T-helper 1 cell treated with Interleukin-12 subunit alpha and Interleukin-12 subunit beta and Interleukin-4 antibody, amounts not matched to agents 30 μg/mL and 1 μg/mL, for 36 hours (primary cell): ENCODE measurements at regions not wholly inside any gene's neighbourhood (a gene's known extent, or its start where the extent isn't known, plus 50 kb on each side); places are given as distances from the start of the nearest gene placed in this dataset.

Source experiments
- H3K27ac Mint-ChIP-seq: one replicate; pipeline ENCODE4 v1.8.0; 2021; ENCODE audit warnings: mild to moderate bottlenecking, mixed read lengths
- H3K27me3 Mint-ChIP-seq: one replicate; pipeline ENCODE4 v1.8.0; 2021; ENCODE audit warnings: low read depth, mixed read lengths
- H3K36me3 Mint-ChIP-seq: one replicate; pipeline ENCODE4 v1.8.0; 2021; ENCODE audit warnings: low read depth, mixed read lengths
- H3K4me1 Mint-ChIP-seq: one replicate; pipeline ENCODE4 v1.8.0; 2021; ENCODE audit warnings: low read depth, mixed read lengths
- H3K4me3 Mint-ChIP-seq: one replicate; pipeline ENCODE4 v1.8.0; 2021; ENCODE audit warnings: mild to moderate bottlenecking, moderate library complexity, mixed read lengths
- H3K9me3 Mint-ChIP-seq: one replicate; pipeline ENCODE4 v1.8.0; 2021; ENCODE audit warnings: mixed read lengths

DNA sequence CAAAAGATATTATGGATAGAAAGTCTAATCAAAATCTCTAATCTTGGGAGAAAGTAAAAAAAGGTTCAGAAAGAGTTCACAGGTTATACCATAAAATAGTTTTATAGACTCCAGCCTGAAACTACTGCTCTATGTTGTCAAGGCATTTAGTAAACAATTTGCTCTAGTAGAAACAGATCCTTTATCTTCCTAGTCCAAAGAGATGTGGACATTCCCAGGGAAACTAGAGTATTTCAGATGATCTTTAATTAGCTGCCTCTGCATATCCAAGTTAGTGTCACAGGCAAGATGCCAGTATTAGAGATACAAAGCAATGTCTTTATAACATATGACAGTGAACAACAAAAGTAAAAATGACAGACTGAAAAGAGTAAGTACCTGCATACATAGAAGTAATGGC is 708.6 kb downstream of the CCDC85A start:
- no peaks in the 10 kb centered on the region for H3K36me3 Mint-ChIP-seq
- H3K4me1 Mint-ChIP-seq: no peaks in the 10 kb centered on the region

DNA sequence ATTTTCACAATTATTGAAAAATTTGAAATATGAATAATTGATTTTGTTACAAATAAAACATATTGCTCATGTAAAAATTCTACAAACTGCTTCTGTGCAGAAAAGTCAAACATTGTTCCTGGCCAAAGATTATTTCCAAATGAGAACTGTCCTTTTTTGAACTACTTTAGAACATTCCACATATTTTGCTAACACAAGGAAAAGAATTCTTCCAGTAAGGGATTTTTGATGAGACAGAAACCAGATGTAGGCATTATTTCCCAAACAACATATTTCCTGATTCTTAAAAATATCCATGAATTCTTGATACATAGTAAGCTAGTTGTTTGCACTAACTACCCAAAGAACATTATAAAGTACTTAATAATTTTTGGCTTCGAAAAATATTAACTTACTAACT is 715.2 kb downstream of the CCDC85A start:
- H3K36me3 Mint-ChIP-seq: no peaks in the 10 kb centered on the region
- H3K27me3 Mint-ChIP-seq: no peaks in the 10 kb centered on the region
- H3K27ac Mint-ChIP-seq: no peak overlapping the region
- peaks cover 3% of the 10 kb centered on the region for H3K9me3 Mint-ChIP-seq
- H3K4me1 Mint-ChIP-seq: no peaks in the 10 kb centered on the region
- no peak overlapping the region for H3K4me3 Mint-ChIP-seq

More for the DNA sequence above, 708.6 kb downstream of the CCDC85A start:
- no peaks in the 10 kb centered on the region for H3K9me3 Mint-ChIP-seq
- no peaks in the 10 kb centered on the region for H3K27me3 Mint-ChIP-seq
- H3K27ac Mint-ChIP-seq: no peak overlapping the region
- no peak overlapping the region for H3K4me3 Mint-ChIP-seq

DNA sequence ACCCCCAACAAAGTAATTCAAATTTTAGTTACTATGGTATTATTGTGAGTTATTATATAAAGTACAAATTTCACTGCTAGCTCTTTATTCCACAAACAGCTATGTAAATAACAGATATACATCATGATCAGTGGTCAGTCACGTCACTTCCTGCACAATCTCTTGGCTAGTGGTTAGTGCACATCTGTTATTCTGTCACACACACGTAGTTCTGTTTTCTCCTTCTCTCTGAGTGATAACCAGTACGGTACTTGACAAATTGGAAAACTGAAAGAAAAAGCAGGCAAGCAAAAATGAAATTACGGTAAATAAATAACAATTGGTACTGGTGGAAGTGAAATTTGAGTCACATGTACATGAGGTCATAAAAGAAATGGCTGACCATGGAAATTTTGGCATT is 728.7 kb downstream of the CCDC85A start:
- no peaks in the 10 kb centered on the region for H3K27me3 Mint-ChIP-seq
- H3K4me3 Mint-ChIP-seq: no peak overlapping the region
- H3K9me3 Mint-ChIP-seq: peaks cover 27% of the 10 kb centered on the region
- no peak overlapping the region for H3K27ac Mint-ChIP-seq
- no peaks in the 10 kb centered on the region for H3K36me3 Mint-ChIP-seq
- H3K4me1 Mint-ChIP-seq: no peaks in the 10 kb centered on the region

DNA sequence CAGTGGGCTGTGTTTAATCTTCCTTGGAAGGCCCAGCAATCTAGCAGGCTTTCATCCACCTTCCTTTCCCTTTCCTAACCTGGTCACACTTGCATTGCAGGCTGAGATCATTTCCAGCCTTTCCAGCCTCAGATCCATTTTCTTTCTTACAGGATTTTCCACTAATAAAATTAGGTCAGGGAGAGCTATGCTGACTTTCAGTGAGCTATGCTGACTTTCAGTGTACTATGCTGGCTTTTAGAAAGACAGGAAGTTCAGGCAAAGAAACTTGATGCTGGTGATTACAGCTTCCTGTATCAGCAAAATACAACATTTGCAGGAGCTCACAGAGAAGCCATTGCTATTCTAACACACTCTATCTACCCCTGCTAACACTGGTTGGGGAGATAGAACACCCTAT is 735.0 kb downstream of the CCDC85A start:
- H3K4me3 Mint-ChIP-seq: no peak overlapping the region
- no peaks in the 10 kb centered on the region for H3K4me1 Mint-ChIP-seq
- H3K27me3 Mint-ChIP-seq: no peaks in the 10 kb centered on the region
- H3K36me3 Mint-ChIP-seq: no peaks in the 10 kb centered on the region
- no peak overlapping the region for H3K27ac Mint-ChIP-seq
- peaks cover 26% of the 10 kb centered on the region for H3K9me3 Mint-ChIP-seq

DNA sequence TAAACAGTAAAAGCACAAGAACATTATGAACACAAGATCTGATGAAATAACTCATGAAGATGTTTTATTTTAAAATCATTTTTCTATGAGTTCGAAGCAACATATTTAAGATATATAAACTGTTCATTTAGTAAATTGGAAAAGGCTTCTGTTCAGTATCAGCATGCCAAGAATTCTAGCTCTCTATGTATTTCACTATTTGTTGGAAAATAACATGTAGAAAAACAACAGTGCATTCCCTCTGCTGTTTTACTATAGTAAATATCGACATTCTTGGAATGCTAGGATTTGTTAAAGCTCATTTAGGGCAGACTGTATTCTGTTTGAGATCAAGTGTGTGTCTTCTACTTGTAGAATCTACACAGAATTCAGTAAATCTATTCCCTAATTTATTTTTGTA is 750.2 kb downstream of the CCDC85A start:
- H3K4me3 Mint-ChIP-seq: no peak overlapping the region
- no peaks in the 10 kb centered on the region for H3K36me3 Mint-ChIP-seq
- H3K27ac Mint-ChIP-seq: no peak overlapping the region
- peaks cover 3% of the 10 kb centered on the region for H3K9me3 Mint-ChIP-seq
- H3K27me3 Mint-ChIP-seq: no peaks in the 10 kb centered on the region
- H3K4me1 Mint-ChIP-seq: no peaks in the 10 kb centered on the region

DNA sequence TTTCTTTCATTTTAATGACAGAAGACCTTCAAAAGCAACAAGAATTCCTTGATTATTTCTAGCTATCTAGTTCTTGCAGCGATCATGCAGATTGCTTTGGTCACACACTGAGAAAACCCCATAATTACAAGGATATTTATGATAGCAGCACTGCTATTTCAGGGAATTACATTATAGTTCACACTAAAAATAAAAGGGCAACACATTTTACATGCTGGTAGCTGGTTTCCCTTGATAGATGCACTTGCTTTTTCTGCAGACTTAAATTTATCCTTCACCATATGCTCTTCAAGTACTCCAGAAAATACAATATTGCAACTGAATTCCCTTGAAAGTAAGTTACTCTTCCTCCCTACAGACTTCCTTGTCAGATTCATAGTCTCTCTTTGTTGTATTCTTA is 751.1 kb downstream of the CCDC85A start:
- H3K36me3 Mint-ChIP-seq: no peaks in the 10 kb centered on the region
- peaks cover 3% of the 10 kb centered on the region for H3K9me3 Mint-ChIP-seq
- no peak overlapping the region for H3K27ac Mint-ChIP-seq
- no peak overlapping the region for H3K4me3 Mint-ChIP-seq
- no peaks in the 10 kb centered on the region for H3K27me3 Mint-ChIP-seq
- no peaks in the 10 kb centered on the region for H3K4me1 Mint-ChIP-seq

DNA sequence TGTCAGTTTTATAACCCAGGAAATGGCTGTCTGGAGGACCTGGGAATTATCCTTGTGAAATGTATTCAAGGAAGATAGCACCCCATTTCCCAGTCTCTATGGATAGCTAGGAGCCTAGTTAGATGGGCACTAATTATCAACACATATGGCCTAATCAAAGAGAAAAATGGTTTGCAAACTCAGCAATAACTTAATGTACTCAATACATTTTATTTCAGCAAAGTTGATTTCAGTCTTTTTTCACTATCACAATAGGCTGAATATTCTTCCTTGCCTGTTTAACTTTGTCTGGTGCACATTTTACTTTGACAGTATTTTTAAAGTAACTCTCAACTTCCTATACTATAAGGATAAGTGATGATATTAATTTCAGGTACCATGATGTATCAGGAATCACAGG is 756.3 kb downstream of the CCDC85A start:
- Mint-ChIP-seq H3K27ac (no peak overlapping the region), H3K4me3 (no peak overlapping the region), H3K36me3 (no peaks in the 10 kb centered on the region), H3K4me1 (no peaks in the 10 kb centered on the region), H3K9me3 (peaks cover 12% of the 10 kb centered on the region), H3K27me3 (no peaks in the 10 kb centered on the region)

DNA sequence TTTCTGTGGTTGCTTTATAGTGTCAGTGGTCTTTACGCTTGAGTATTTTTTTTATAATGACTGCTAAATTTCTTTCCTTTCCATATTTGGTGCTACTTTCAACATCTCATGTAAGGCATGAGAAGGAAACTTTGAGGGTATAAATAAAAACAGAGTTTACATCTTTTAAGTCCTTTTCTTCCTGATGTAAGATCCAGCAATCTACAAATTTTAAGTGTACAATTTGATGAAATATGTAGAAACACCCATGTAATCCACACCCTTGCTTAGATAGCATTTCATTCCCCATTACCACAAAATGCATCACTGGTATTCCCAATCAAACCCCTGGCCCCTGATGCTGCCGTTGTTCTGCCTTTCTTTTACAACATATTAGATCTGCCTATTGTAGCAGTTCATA is 769.1 kb downstream of the CCDC85A start:
- Mint-ChIP-seq H3K36me3 (no peaks in the 10 kb centered on the region), H3K4me3 (no peak overlapping the region), H3K4me1 (no peaks in the 10 kb centered on the region), H3K9me3 (peaks cover 26% of the 10 kb centered on the region), H3K27ac (no peak overlapping the region), H3K27me3 (no peaks in the 10 kb centered on the region)

DNA sequence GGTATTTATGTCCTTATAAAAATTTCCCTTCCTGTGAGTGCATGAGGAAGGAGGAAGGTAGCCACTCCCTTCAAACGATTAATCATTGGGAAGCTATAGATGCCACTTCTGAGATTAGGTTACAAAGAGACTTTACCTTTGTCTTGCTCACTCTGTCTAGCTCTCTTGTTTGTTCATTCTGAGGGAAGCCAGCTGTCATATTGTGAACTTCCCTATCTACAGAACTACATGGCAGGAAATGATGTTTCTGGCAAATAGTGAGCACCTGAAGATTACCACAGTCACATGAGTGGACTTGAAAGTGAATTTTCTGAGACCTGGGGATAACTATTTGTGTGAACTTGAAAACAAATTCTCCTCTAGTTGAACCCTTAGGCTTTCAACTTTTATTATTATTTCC is 776.8 kb downstream of the CCDC85A start:
- H3K27ac Mint-ChIP-seq: no peak overlapping the region
- H3K36me3 Mint-ChIP-seq: no peaks in the 10 kb centered on the region
- H3K4me1 Mint-ChIP-seq: no peaks in the 10 kb centered on the region
- H3K27me3 Mint-ChIP-seq: no peaks in the 10 kb centered on the region
- H3K4me3 Mint-ChIP-seq: no peak overlapping the region
- peaks cover 5% of the 10 kb centered on the region for H3K9me3 Mint-ChIP-seq

DNA sequence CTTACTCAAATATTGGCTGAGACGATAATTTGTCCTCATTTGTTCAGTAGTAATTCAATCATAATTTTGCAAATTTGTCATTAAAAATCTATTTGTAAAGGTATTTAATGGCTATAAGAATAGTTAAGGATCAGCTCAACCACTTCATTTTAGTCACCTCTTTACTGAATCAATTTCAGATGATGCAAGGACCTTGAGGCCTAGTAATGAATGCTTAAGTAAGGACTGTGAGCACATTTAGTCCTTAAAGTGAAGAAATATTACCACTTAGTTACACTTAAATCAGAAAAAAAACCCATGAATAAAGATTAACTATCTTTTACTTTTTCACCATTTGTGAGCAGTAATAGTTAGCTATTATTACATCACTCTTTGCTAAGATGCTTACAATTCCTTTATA is 778.9 kb downstream of the CCDC85A start:
- Mint-ChIP-seq H3K4me3 (no peak overlapping the region), H3K4me1 (no peaks in the 10 kb centered on the region), H3K27ac (no peak overlapping the region), H3K9me3 (peaks cover 5% of the 10 kb centered on the region), H3K27me3 (no peaks in the 10 kb centered on the region), H3K36me3 (no peaks in the 10 kb centered on the region)

DNA sequence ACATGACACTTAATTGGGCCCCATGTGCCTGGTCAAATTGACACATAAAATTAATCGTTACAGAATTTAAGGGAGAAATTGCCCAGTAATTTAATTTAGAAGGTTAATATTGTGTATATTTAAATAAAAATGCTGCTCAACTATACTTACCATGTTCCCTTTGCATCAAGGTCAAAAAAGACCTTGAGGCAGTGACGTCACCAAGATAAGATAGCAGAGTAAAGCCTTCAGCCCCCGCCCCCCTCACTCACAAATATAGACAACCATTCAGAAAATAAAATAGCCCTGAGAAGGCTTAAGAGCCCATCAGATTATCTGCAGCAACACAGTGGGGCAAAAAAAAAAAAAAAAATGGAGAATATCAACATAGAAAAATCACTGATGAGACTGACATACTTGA is 785.7 kb downstream of the CCDC85A start:
- H3K27ac Mint-ChIP-seq: no peak overlapping the region
- no peaks in the 10 kb centered on the region for H3K27me3 Mint-ChIP-seq
- peaks cover 11% of the 10 kb centered on the region for H3K9me3 Mint-ChIP-seq
- H3K4me1 Mint-ChIP-seq: no peaks in the 10 kb centered on the region
- H3K36me3 Mint-ChIP-seq: no peaks in the 10 kb centered on the region
- H3K4me3 Mint-ChIP-seq: no peak overlapping the region

DNA sequence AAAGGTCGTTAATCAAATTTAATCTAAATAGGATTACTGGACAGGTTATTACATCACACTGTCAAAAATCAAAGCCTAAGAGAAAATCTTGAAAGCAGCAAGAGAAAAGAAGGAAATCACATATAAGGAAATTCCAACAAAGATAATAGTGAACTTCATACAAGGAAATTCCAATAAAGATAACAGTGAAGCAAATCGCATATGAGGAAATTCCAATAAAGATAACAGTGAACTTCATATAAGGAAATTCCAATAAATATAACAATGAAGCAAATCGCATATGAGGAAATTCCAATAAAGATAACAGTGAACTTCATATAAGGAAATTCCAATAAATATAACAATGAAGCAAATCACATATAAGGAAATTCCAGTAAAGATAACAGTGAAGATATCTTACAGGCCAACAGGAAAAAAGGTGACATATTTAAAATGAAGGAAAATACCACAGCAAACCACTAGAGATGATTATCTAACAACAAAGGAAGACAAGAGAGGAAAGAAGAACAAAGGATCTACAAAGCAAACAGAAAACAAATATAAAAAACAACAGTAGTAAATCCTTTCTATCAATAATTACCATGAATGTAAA is 787.7 kb downstream of the CCDC85A start:
- Mint-ChIP-seq H3K36me3 (no peaks in the 10 kb centered on the region), H3K9me3 (peaks cover 11% of the 10 kb centered on the region), H3K27me3 (no peaks in the 10 kb centered on the region), H3K4me1 (no peaks in the 10 kb centered on the region), H3K27ac (no peak overlapping the region), H3K4me3 (no peak overlapping the region)

DNA sequence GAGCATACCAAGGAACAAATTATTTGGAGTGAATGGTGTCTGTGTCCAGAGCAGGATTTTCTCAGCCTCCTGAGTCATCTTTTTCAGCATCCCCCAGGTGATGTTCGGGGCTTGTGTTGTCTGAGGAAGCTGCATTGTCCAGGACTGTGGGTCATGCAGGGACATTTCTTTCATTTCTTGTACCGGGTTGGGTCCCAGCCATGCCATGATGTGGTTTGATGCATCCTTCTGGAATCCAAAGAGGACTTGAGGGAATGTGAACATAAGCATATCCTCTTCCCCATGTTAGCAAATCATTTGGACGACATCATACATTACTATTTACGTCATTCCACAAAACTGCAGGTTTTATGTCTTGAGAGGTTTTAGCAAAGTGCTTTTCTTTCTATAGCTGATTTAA is 797.8 kb downstream of the CCDC85A start:
- Mint-ChIP-seq H3K4me3 (no peak overlapping the region), H3K27ac (no peak overlapping the region), H3K27me3 (no peaks in the 10 kb centered on the region), H3K4me1 (no peaks in the 10 kb centered on the region), H3K36me3 (no peaks in the 10 kb centered on the region), H3K9me3 (peaks cover 21% of the 10 kb centered on the region)

DNA sequence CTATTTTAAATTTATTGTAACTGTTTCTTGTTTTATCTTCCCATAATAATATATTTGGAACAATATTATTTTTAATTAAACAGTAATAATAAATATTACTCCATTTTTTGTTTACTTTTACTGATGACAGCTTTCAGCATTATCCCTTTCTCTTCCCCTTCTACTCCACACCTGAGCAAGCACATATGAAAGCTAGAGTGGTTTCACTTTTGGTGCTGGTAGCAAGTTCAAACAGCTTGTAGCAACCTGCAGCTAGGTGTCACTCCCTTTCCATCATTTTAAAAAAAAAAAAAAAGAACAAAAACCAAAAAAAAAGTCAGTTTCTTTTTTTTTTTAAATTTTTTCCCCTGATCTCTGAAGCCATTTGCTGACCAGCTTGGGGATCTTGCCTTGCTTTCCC is 801.8 kb downstream of the CCDC85A start:
- H3K36me3 Mint-ChIP-seq: no peaks in the 10 kb centered on the region
- H3K9me3 Mint-ChIP-seq: peaks cover 15% of the 10 kb centered on the region
- no peaks in the 10 kb centered on the region for H3K27me3 Mint-ChIP-seq
- no peak overlapping the region for H3K27ac Mint-ChIP-seq
- no peak overlapping the region for H3K4me3 Mint-ChIP-seq
- no peaks in the 10 kb centered on the region for H3K4me1 Mint-ChIP-seq

DNA sequence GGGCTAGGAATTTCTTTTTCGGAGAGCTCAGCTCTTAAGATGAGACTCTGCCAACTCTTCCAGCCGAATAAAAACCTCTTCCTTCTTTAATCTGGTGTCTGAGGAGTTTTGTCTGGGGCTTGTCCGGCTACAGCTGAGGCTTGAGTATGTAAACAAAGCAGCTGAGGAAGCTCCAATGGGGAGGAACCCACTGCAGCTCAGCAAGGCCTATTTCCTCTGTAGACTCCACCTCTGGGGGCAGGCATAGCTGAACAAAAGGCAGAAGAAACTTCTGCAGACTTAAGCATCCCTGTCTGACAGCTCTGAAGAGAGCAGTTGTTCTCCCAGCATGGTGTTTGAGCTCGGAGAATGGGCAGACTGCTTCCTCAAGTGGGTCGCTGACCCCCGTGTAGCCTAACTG is 838.7 kb downstream of the CCDC85A start:
- Mint-ChIP-seq H3K4me1 (no peaks in the 10 kb centered on the region), H3K4me3 (no peak overlapping the region), H3K9me3 (peaks cover 27% of the 10 kb centered on the region)

More for the DNA sequence above, 838.7 kb downstream of the CCDC85A start:
- Mint-ChIP-seq H3K36me3 (no peaks in the 10 kb centered on the region), H3K27ac (no peak overlapping the region), H3K27me3 (no peaks in the 10 kb centered on the region)
